Lung (tissue), 11 donors: ENCODE measurements at regions not wholly inside any gene's neighbourhood (a gene's known extent, or its start where the extent isn't known, plus 50 kb on each side); places are given as distances from the start of the nearest gene placed in this dataset.

ENCODE experiments used
- ATAC-seq: fragments of 200-7000 bp; cut with Tn5 transposase; one replicate; pipeline ENCODE4 v1.9.1; 2020; ENCODE audit warnings: moderate number of reproducible peaks; ENCODE audit not compliant: insufficient read depth, low FRiP score
- DNase-seq, 3 donors: peaks; one replicate each; pipeline ENCODE4 v3.0.0-alpha.2; 2013 to 2017
- H3K27ac ChIP-seq, 2 donors: one replicate each; pipeline ENCODE4 v1.5.1; 2013; ENCODE audit warnings: mild to moderate bottlenecking in 2 of 2, moderate library complexity in 2 of 2, control low read depth in 1 of 2, inconsistent platforms in 1 of 2, low read depth in 1 of 2, low read length in 1 of 2
- H3K27me3 ChIP-seq, 3 donors: one replicate each; pipeline ENCODE4 v1.5.1; 2013; ENCODE audit warnings: low read length in 2 of 3; ENCODE audit not compliant: control insufficient read depth in 3 of 3, insufficient read depth in 3 of 3
- H3K36me3 ChIP-seq, 4 donors: one replicate each; pipeline ENCODE4 v1.5.1; 2013; ENCODE audit warnings: low read length in 4 of 4, mild to moderate bottlenecking in 1 of 4, moderate library complexity in 1 of 4; ENCODE audit not compliant: control insufficient read depth in 4 of 4, insufficient read depth in 4 of 4
- H3K4me1 ChIP-seq, 5 donors: one replicate each; pipeline ENCODE4 v1.5.1; 2013; ENCODE audit warnings: low read length in 5 of 5, mild to moderate bottlenecking in 2 of 5, moderate library complexity in 1 of 5; ENCODE audit not compliant: control insufficient read depth in 5 of 5, insufficient read depth in 5 of 5
- H3K4me3 ChIP-seq: one replicate; pipeline ENCODE4 v1.5.1; 2013; ENCODE audit warnings: mild to moderate bottlenecking, control low read depth, moderate library complexity
- H3K9ac ChIP-seq, 2 donors: one replicate each; pipeline ENCODE4 v1.5.1; 2013; ENCODE audit warnings: low read length in 2 of 2, control low read depth in 1 of 2; ENCODE audit not compliant: insufficient read depth in 1 of 2
- H3K9me3 ChIP-seq, 4 donors: one replicate each; pipeline ENCODE4 v1.5.1; 2013; ENCODE audit warnings: low read length in 3 of 4, mild to moderate bottlenecking in 1 of 4, moderate library complexity in 1 of 4; ENCODE audit not compliant: control insufficient read depth in 4 of 4, insufficient read depth in 3 of 4
- WGBS, 2 donors: extraction: QIAGEN DNeasy Blood & Tissue Kit; methylation state at CpG; one replicate each; pipeline ENCODE4 v1.1.7; 2013; 5-methylcytosine and 5-hydroxymethylcytosine counted together
- TF ChIP-seq, protein P1 (sequence below): IDR thresholded peaks from 2 replicates; pipeline ENCODE4 v1.5.1; 2012; ENCODE audit warnings: mild to moderate bottlenecking; ENCODE audit errors: control extremely low read depth, extremely low read depth
- donor health status: control.
- donor health status: control.
- donor health status: Bipolar disorder and iron deficiency.
- donor health status: healthy.
- donor health status: DM: yes; HTN: yes; CAD: no.

DNA sequence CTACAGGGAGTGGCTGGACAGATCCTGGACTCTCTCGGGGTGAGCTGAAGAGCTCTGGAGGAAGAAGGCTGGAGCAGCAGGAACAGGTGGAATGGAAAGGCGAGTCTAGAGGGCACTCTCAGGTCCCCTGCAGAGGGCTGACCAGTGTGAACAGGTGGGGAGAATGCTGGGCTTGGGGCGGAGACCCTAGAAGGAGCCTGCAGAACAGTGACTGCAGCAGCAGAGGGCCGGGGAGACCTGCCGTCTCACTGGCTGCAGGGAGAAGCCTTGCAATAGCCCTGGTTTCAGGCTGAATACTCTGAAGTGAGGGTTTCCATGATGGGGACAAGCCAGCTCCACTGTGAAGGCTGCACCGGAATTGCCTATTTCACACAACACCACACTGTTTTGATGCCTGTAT, 626.7 kb upstream of the SALL3 start:
- WGBS, 2 donors, result 83 to 88% methylated on average over 6 of the region's 6 CpGs
- no peak overlapping the region for H3K9ac ChIP-seq
- peaks cover 0 to 2% (median 0%) of the 10 kb centered on the region in 4 donors for H3K9me3 ChIP-seq
- no peaks in the 10 kb centered on the region for H3K36me3 ChIP-seq
- ATAC-seq (no peak), DNase-seq (no peak)
- H3K27ac ChIP-seq, result no peak overlapping the region
- no peaks in the 10 kb centered on the region for H3K27me3 ChIP-seq
- peaks cover 0 to 17% (median 0%) of the 10 kb centered on the region in 5 donors for H3K4me1 ChIP-seq
- no peak overlapping the region for H3K4me3 ChIP-seq
- TF ChIP-seq, protein P1, sequence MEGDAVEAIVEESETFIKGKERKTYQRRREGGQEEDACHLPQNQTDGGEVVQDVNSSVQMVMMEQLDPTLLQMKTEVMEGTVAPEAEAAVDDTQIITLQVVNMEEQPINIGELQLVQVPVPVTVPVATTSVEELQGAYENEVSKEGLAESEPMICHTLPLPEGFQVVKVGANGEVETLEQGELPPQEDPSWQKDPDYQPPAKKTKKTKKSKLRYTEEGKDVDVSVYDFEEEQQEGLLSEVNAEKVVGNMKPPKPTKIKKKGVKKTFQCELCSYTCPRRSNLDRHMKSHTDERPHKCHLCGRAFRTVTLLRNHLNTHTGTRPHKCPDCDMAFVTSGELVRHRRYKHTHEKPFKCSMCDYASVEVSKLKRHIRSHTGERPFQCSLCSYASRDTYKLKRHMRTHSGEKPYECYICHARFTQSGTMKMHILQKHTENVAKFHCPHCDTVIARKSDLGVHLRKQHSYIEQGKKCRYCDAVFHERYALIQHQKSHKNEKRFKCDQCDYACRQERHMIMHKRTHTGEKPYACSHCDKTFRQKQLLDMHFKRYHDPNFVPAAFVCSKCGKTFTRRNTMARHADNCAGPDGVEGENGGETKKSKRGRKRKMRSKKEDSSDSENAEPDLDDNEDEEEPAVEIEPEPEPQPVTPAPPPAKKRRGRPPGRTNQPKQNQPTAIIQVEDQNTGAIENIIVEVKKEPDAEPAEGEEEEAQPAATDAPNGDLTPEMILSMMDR, result no peak

DNA sequence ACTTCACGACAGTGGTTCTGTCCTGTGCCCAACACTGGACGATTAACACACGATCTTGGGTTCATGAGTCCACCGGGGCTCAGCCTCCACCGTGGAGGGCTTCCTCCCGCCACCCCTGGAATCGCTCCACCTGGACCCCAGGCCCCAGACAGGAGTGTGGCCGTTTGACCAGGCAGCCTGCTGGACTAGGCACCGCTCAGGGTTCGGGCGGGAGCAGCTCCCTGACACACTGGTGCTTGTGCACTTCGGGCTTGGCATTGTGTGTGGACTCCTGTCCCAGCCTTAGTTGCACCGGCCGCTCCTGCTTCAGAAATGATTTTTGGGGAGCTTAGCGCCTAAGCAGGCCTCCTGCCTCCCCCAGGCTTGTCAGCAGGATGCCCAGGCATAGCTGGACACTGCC, 617.4 kb upstream of the SALL3 start:
- H3K27ac ChIP-seq, result no peak overlapping the region
- H3K9me3 ChIP-seq, result peaks cover 0 to 6% (median 0%) of the 10 kb centered on the region in 4 donors
- 88 to 93% methylated on average over 15 of the region's 15 CpGs for WGBS, 2 donors
- no peak overlapping the region for H3K9ac ChIP-seq
- TF ChIP-seq, protein P1, result no peak
- DNase-seq (no peak), ATAC-seq (no peak)
- H3K36me3 ChIP-seq, result no peaks in the 10 kb centered on the region
- no peaks in the 10 kb centered on the region for H3K27me3 ChIP-seq
- no peak overlapping the region for H3K4me3 ChIP-seq
- no peaks in the 10 kb centered on the region for H3K4me1 ChIP-seq

DNA sequence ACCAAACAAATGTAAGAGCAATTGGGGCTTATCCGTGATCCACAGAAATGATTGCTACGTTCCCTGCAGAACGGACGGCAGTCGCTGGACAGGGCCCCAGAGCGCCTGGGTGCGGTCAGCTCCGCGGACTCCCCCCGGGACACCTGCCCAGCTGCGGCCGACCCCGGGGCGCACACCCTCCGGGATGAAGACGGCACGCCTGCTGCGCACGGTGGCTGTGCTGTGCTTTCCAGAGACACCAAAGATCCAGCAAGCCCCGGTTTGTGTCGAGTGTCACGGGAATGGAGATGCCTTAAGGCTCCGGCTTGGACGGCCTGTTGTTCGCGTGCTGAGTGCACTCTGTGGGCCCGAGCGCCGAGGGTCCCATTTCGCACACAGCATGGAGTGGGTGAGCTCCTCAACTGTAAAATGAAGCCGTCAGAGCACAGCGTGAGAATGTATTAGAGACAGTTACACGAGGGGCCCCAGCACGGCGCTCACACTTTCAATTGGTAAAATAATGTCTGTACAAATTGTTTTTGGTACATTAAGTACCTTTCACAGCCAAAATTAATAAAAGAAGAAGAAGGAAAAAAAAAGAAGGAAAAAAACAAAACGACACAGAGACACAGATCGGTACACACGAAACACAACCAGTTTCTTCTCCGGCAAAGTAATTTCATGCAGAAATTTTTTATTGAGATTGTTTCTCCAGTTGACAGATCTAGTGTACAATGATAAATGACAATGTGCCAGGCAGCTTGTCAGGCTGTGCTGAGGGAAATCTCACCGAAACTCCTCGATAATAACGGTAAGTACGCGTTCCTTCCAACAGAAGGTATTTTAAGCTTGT, 615.8 kb upstream of the SALL3 start:
- Histone ChIP-seq H3K36me3 (no peaks in the 10 kb centered on the region), H3K9me3 (peaks cover 0 to 2% (median 0%) of the 10 kb centered on the region in 4 donors), H3K27me3 (no peaks in the 10 kb centered on the region), H3K4me1 (peaks cover 0 to 13% (median 0%) of the 10 kb centered on the region in 5 donors), H3K4me3 (no peak overlapping the region), H3K27ac (no peak overlapping the region), H3K9ac (no peak overlapping the region)
- no peak for ATAC-seq
- 95 to 96% methylated on average over 44 of the region's 44 CpGs for WGBS, 2 donors
- DNase-seq, result no peak
- TF ChIP-seq, protein P1, result no peak
